HG02610 (cell line): ENCODE measurements at regions not wholly inside any gene's neighbourhood (a gene's known extent, or its start where the extent isn't known, plus 50 kb on each side); places are given as distances from the start of the nearest gene placed in this dataset.
"Not testable (repeated sequence)": the region's sequence is repeated elsewhere in the genome, so short reads cannot be mapped to it uniquely, and the experiment has no call there.

Source experiments
- ATAC-seq: cut with Tn5 transposase; IDR thresholded peaks from one replicate; pipeline ENCODE4 v1.9.1; 2021; ENCODE audit warnings: mild to moderate bottlenecking, moderate library complexity; ENCODE audit not compliant: unreplicated experiment

DNA sequence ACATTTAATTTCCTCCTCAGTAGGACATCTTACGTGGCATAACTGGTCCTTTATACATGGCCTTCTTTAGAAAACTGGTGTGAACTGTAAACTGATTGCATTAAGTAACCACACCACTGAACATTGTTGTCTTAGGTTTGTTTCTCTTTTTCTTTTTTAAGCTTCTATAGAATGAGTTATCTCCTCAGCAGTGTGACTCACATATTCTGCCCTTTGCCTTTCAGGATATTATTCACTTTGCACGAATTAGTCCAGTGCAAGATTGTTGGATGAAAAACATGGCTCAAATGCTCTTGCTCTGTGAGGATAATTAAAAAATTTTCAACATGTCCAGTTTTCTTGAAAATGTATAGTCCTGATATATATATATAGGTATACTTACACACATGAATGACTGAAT, 147.6 kb downstream of the KBTBD8 start:
- no peak for ATAC-seq

DNA sequence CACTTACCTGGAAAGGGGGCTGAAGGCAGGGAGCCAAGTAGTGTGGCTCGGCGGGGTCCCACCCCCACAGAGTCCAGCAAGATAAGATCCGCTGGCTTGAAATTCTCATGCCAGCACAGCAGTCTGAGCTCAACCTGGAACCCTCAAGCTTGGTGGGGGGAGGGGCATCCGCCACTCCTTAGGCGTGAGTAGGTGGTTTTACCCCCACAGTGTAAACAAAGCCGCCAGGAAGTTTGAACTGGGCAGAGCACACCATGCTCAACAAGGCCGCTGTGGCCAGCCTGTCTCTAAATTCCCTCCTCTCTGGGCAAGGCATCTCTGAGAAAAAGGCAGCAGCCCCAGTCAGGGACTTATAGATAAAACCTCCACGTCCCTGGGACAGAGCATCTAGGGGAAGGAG, 156.3 kb downstream of the KBTBD8 start:
- no peak for ATAC-seq

DNA sequence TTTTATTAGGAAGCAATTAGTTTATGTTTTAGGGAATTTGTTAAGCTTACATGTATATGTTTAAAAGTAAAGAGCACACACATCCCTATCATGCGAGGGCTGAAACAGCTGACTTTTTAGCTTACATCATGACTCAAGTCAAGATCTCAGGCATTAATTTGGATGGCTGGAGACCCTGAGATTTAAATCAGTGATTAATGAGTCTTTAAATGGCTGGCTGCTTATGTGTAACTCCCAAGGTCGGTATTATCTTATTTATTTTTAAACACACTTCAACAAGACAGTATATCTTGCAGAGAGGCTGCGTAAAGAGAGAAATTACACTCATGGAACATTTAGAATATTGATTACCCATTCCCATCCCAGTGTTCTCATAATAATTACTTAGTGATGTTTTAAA, 169.4 kb downstream of the KBTBD8 start:
- no peak for ATAC-seq

DNA sequence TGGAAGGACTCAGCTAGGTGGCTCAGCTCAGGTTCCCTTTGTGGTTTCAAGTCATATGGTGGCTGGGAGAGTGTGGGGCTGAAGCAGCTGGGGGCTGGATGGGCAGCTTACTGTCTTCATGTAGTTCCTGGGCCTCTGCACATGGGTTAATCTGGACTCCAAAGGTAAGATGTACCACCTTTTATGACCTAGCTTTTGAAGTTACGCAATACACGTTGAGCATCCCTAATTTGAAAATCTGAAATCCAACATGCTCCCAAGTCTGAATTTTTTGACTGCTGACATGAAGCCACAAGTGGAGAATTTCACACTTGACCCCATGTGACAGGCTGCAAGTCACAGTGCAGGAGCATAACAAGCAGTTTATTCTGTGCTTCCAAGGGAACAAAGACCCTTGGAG, 173.7 kb downstream of the KBTBD8 start:
- ATAC-seq = no peak

DNA sequence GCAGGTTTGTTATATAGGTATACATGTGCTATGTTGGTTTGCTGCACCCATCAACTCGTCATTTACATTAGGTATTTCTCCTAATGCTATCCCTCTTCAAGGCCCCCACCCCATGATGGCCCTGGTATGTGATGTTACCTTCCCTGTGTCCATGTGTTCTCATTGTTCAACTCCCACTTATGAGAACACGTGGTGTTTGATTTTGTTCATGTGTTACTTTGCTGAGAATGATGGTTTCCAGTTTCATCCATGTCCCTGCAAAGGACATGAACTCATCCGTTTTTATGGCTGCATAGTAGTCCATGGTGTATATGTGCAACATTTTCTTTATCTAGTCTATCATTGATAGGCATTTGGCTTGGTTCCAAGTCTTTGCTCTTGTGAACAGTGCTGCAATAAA, 175.0 kb downstream of the KBTBD8 start:
- not testable (repeated sequence) for ATAC-seq

DNA sequence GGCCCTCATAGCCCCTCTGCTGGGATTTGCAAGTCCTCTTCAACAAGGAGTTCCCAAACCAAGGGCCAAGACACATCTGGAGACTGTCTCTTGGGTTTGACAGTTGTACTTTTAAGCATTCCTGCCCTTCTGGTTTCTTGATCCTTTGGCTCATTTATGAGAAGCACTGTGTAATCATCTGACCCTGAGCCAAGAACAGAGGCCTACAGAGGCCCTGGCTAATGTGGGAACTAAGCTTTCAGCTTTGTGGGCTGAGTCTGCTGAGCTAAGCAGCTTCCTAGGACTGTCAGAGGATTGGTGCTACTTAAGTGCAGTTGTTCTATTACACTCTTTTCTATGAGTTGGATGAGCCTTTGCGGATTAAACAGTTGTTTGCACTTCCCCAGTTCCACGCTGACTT, 178.3 kb downstream of the KBTBD8 start:
- ATAC-seq = no peak

DNA sequence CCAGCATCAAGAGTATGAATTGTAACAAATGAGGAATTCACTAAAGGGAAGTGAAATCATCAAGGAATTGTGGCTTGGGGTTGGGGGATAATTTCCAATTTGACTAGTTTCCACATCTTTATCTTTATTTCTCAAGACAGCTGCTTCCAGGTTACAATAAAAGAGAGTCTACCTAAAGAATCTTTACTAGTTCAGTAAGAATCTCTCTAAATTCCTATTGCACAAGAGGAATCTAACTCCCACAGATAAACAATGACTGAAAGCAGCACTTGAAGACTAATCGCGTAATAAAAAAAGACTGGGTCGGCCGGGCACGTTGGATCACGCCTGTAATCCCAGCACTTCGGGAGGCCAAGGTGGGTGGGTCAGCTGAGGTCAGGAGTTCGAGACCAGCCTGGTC, 194.4 kb downstream of the KBTBD8 start:
- no peak for ATAC-seq

DNA sequence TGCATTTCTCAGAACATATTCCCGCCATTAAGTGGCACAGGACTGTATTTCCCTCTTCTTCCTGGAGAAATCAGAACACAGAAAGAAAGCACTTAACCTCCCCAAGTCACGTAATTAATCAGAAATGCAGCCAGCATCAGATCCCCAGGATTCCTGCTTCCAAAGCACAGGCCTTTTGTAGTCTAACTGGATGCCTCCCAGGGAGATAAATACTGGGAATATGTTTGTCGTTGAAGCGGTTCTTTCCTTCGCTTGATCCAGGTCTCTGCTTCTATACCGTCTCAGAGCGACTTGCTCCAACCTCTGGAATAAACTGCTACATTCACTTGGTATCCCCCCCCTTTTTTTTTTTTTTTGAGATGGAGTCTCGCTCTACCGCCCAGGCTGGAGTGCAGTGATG, 198.6 kb downstream of the KBTBD8 start:
- no peak for ATAC-seq

DNA sequence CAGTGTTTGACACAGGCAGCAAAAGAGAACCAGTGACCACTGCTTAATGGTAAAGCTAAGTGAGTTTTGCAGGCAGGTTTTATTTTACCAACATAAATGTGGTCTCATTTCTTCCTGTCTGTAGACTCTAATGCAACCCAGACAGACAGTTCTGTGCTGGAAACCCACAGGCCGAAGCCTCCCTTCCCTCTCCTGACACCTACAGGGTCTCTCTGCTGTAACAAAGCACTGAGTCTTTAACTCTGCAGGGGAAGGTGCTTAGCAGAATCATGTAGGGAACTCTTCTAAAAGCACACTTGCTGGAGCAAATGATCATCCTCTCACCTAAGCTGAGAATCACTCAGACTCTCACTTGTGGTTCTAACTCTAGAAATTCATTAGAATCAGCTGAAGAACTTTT, 200.3 kb downstream of the KBTBD8 start:
- no peak for ATAC-seq

DNA sequence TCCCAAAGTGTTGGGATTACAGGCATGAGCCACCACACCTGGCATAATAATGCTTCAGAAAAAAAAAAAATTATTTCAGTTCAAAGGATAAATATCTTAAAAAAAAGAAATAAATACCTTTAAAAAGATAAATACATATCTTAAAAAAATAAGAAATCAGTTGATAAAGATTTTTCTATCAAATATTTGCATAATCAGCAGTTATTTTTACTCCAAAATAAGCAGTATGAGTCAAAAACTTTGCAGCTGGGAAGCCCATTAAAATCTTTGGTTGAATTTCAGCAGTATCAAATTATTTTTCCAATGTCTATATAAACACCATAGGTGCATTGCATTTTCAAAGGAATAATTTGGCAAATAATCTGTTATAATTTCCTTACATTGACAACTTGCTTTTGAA, 202.5 kb downstream of the KBTBD8 start:
- no peak for ATAC-seq

DNA sequence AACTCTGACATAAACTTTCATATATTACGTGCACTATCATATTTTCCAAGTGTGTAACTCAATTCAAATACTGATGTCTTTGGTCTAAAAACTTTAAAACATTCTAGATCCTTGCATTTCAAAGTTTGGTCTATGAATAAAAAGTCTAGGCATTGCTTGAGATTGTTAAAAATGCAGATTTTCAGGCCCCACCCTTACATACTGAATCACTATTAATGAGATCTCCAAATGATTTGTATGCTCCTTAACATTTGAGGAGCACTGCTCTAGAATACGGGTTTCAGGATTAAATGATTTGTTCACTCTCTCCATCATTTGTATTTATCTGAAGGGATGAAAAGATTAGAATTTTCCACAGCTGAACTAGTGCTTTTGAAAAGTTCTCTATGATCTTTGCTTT, 202.9 kb downstream of the KBTBD8 start:
- no peak for ATAC-seq

DNA sequence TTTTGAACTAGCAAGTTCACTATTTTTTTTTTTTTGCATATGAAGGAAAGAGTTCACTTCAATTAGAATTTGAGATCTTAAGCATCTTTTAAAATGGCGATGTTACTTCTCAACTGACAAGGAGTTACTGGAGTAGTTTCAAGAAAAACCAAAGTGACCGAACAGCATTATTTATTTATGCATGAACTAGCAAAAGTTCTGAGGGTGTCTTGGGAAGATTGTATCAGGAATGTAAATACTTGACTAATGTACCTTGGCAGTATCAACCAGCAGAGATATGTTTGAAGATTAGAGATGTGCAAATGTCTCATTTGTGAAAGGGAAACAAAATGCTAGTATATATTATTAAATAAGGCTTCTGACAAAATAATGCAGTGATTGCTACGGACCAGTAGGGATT, 203.9 kb downstream of the KBTBD8 start:
- no peak for ATAC-seq

DNA sequence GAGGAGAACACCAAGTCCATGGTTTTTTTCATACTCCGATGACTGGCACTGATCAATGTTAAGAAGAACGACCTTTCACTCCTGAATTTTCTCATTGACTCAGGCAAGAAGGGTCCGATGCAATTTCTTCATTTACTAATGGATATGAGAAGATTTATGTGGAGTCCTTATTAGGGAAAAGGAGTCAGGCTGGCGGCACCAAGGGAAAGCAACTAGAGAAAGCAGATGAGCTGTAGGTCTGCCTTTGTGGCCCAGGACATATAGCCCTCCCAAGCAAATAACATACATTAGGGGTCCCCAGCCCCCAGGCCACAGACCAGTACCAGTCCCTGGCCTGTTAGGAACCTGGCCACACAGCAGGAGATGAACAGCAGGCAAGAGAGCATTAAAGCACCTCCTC, 206.8 kb downstream of the KBTBD8 start:
- no peak for ATAC-seq

DNA sequence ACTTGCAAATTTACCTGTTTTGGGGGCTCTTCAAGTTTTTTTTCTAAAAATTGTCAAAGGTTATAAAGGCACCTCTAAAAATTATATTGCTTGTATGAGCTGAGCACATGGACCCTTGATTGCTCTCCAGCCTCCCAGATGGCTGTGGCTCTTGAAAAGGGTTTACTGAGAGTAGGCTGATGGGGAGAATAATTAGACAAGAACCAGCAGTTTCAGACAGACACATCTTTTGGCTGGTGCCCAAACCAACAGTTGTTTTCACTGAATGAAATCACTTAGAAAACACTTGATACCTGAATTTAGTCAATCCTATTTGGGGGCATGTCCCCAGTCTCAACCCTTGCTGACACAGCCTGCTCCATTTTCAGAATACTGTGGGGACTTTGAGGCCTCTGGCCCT, 217.6 kb downstream of the KBTBD8 start:
- ATAC-seq = no peak

DNA sequence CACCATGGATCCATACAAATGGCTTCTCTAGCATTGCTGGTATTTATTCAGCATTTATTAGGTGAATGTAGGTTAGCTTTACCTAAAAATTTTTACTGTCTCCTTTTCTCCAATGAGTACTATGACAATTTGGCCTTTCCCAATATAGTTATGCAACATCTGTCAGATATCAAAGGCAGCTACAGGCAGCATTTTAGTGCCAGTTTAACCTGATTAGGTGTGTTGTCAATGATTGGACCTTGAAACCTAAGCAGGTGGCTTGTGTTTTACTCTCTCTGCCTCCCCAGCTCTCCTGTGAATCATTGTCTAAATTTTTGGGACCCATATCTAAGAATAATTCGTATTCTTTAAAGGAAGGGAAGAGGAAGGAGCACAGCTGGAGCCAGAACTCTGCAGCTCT, 228.9 kb downstream of the KBTBD8 start:
- no peak for ATAC-seq

DNA sequence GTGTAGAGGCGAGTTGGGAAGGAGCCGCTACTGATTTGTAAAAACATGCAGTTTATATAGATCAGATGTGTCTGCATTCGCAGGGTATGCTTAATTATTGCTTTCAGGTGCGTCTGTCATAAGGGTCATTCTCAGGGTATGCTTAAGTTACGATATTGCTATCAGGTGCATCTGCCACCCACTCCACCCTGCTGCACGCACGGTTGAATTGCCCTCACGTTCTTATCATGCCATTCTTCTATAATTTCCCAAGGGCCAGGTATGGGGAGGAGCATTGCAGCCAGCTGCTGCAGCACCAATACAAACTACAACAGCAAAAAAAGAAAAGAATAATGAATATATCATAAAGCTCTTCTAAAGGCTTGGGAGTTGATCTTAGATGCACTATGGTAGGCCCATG, 230.0 kb downstream of the KBTBD8 start:
- ATAC-seq = no peak

DNA sequence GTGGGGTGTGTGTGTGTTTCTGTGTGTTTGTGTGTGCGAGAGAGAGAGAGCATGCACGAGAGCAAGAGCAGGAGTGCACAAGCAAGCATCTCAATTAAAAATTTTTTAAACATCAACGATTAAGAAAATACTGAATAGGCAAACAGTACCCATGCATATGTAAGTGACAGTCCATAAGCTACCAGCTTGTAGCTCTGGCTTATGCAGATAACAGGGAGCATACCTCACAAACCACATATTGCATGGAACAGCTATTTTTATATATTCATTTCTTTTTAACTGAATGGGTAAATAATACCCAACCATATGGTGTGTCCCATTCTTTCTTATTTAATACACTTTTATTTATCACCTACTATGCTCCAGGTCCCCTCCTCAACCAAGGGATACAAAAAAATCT, 234.5 kb downstream of the KBTBD8 start:
- no peak for ATAC-seq

DNA sequence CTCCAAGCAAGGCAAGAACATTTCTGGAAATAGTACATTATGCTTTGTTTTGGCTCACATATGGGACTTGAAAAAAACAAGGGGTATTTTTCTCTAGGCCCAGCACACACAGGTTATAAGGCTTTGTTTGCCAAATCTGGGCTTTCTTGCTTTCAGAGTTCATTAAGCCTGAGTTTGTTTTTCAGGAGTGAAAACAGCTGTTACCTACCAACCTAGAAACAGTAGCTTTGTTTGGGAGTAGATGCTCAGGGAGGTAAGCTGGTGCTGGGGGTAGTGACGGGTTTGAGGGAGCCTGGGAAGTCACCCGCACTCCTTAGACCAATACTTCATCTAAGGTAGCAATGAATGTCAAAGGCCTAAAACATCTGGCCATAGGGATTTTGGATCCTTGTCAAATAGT, 241.2 kb downstream of the KBTBD8 start:
- ATAC-seq = no peak

DNA sequence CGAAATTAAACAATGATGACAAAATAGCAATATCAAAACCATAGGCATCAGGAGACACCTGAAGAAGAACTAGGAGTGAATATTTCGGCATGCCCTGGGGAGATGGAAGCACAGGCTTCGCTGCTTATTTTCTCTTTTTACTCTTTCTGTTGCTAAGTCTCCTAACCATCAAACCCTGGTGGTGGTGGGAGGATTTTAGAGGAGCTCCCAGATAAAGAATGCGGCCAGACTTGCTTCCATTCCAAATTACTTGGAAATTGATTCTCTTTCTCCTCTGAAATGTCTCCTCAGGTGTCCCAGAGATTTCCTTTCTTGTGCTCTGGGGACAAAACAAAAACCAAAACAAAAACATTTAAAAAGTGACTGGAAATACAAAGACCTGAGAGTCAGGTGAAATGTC, 243.0 kb downstream of the KBTBD8 start:
- ATAC-seq = no peak

DNA sequence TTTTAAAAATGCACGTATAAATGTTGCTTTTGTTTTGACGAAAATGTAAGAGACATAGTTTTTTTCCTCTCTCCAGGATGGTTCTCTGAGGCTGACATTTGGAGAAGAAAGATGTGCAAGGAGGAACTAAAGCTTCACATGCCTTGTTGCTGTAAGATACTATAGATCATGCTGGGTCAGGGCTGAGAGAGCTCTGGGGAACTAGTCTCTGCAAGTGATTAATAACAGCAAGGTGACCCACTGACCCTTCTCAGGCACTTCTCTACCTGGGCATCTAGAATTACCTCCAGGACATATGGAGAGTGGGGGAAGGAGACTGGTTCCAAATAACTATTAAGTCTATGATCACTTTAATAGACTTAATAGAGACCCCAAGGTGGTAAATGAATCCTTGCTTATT, 246.0 kb downstream of the KBTBD8 start:
- no peak for ATAC-seq

DNA sequence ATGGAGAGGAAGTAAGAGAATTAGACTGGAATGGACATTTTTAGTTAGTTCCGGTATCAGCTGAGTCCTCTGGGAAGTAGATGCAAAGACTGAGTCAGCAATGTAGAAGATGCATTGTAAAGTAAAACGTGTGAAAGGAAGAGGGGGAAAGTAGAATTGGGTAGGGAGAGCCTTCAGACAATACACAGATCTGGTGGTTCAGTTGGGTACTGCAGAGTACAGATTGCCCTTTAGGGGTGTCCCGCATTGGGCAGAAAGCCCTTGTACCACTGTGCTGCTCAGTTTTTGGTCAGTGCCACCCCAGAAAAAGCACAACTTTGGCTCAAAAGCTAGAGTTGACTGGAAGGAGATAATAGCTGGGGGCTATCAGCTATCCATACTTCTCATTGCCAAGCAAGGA, 247.4 kb downstream of the KBTBD8 start:
- ATAC-seq = no peak

DNA sequence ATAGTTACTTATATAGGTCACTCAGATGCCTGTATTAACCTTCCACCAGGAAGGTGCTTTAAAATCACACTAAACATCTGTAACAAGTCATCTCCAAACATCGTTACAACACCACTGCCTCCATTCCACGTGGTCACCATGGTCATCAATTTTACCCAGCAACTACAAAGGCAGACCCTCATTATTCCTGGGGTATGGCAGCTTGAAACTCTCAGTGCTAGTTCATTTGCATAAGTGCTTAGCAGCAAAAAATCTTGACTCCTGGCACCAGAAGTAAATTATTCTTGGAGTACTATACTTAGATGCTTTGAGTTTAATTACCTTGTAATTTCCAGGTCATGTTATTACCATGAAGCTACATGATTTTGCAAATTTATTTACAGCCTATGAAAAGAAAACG, 250.6 kb downstream of the KBTBD8 start:
- no peak for ATAC-seq

DNA sequence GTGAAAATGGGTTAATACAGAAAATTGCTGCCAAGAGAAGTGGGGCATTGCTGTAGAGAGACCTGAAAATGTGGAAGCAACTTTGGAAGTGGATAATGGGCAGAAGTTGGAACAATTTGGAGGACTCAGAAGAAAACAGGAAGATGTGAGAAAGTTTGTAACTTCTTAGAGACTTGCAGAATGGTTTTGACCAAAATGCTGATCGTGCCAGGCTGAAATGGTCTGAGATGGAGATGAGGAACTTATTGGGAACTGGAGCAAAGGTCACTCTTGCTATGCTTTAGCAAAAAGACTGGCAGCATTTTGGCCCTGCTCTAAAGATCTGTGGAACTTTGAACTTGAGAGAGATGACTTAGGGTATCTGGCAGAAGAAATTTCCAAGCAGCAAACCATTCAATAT, 254.8 kb downstream of the KBTBD8 start:
- not testable (repeated sequence) for ATAC-seq

DNA sequence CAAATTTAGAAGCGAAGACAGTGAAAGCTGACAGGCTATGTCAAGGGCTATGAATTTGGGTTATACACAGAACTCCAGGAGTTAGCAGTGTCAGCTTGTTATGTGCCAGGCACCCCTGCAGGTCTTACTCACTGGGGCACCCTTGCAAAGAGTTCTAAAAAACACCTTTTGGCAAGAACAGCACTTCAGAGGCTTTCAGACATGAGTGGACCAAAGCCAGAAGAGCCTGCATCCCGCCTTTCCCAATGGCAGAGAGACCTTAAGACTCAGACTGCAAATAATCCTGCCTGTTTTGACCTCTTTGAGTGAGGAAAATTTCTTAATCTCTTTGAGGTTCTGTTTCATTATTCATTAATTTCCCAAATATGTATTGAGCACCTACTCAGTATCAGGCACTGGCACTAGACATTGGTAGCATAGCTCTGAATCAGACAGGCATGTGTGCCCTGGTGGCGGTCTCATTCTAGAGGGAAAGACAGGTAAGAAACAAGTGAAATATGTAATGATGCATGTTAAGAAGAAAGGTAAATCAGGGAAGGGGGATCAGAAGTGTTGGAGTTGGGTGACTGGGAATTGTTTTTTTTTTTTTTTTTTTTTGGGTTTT, 280.0 kb downstream of the KBTBD8 start:
- ATAC-seq = no peak
